Smooth muscle cell (in vitro differentiated cells): ENCODE measurements at regions not wholly inside any gene's neighbourhood (a gene's known extent, or its start where the extent isn't known, plus 50 kb on each side); places are given as distances from the start of the nearest gene placed in this dataset.
"Not testable (repeated sequence)": the region's sequence is repeated elsewhere in the genome, so short reads cannot be mapped to it uniquely, and the experiment has no call there.

ENCODE experiments used
- DNase-seq: peaks from one replicate; lab custom pipeline; 2025; ENCODE audit not compliant: unreplicated experiment; lab: John Stamatoyannopoulos, UW
- H2AFZ ChIP-seq: fragments of 200-600 bp; sonication (generic); 2 replicates; pipeline ENCODE4 v1.6.0; 2016; ENCODE audit warnings: antibody characterized with exemption, low read depth, mild to moderate bottlenecking
- H3F3A ChIP-seq: fragments of 200-600 bp; sonication (generic); 2 replicates; pipeline ENCODE4 v1.6.0; 2017; ENCODE audit warnings: antibody characterized with exemption, low read depth
- H3K27ac ChIP-seq: fragments of 200-600 bp; sonication (generic); 2 replicates; pipeline ENCODE4 v1.5.1; 2016; ENCODE audit warnings: low read depth, mild to moderate bottlenecking
- H3K27me3 ChIP-seq: fragments of 200-600 bp; sonication (generic); 2 replicates; pipeline ENCODE4 v1.6.1; 2016; ENCODE audit warnings: low read depth, mild to moderate bottlenecking
- H3K36me3 ChIP-seq: fragments of 200-600 bp; sonication (generic); 2 replicates; pipeline ENCODE4 v1.5.1; 2016; ENCODE audit warnings: low read depth
- H3K4me1 ChIP-seq: fragments of 200-600 bp; sonication (generic); 2 replicates; pipeline ENCODE4 v1.5.1; 2016; ENCODE audit warnings: low read depth
- H3K4me2 ChIP-seq: fragments of 200-600 bp; sonication (generic); 2 replicates; pipeline ENCODE4 v1.6.0; 2016; ENCODE audit warnings: mild to moderate bottlenecking
- H3K4me3 ChIP-seq: fragments of 200-600 bp; sonication (generic); 2 replicates; pipeline ENCODE4 v1.5.1; 2016; ENCODE audit warnings: mild to moderate bottlenecking
- H3K79me2 ChIP-seq: fragments of 200-600 bp; sonication (generic); 2 replicates; pipeline ENCODE4 v1.6.0; 2016; ENCODE audit warnings: low read depth, mild to moderate bottlenecking
- H3K9ac ChIP-seq: fragments of 200-600 bp; sonication (generic); 2 replicates; pipeline ENCODE4 v1.6.0; 2016; ENCODE audit warnings: low read depth
- H3K9me3 ChIP-seq: fragments of 200-600 bp; sonication (generic); replicated peaks from 2 replicates; pipeline ENCODE4 v1.5.1; 2016; ENCODE audit warnings: low read depth
- H4K20me1 ChIP-seq: fragments of 200-600 bp; sonication (generic); 2 replicates; pipeline ENCODE4 v1.6.0; 2016; ENCODE audit warnings: low read depth
- WGBS: methylation state at CpG from one replicate; pipeline ENCODE4 v1.1.7; 2016; ENCODE audit warnings: low lambda C conversion rate; 5-methylcytosine and 5-hydroxymethylcytosine counted together
- TF ChIP-seq, protein P1 (sequence below): fragments of 200-600 bp; sonication (generic); IDR thresholded peaks from 2 replicates; pipeline ENCODE4 v1.5.1; 2017; ENCODE audit warnings: borderline replicate concordance, mild to moderate bottlenecking, antibody characterized with exemption; ENCODE audit not compliant: insufficient read depth, poor library complexity, severe bottlenecking

DNA sequence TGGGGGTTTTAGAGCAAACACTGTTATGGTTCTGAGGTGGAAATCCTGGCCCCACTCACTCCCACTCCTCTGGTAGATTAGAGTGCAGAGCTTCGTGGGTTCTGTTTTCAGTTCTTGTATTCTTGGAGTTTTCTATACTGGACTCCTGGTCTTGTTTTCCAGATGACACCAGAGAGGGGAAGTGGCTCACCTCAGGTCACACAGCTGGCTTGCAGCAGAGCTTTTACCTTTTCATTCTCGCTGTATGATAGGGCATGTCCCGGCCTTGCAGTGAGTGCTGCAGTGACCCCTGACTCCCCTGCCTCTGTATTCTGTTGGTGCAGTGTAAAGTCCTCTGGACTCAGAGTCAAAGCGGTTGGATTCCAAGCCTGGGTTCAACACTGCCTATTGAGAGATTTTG lies 148.9 kb upstream of the MEX3C start:
- no peak overlapping the region for H3K9ac ChIP-seq
- no peaks in the 10 kb centered on the region for H3K36me3 ChIP-seq

DNA sequence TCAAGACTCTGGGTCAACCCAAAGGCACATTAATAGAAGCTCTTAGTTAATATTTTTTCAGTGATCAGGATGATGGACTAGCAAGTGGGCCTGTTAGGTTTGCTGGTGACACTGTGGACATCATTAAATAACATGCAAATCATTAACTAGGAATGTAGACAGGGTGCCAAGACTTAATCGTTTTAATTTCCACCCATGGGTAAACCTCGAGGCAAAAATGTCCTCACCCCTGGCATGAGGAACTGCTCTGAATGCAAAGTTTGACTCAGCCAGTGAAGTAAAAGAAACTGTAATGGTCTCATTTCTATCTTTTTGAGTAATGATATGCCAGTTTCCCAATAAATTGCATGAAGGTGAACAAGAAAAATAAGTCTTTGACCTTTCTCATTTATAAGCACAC lies 152.6 kb upstream of the MEX3C start:
- TF ChIP-seq, protein P1, sequence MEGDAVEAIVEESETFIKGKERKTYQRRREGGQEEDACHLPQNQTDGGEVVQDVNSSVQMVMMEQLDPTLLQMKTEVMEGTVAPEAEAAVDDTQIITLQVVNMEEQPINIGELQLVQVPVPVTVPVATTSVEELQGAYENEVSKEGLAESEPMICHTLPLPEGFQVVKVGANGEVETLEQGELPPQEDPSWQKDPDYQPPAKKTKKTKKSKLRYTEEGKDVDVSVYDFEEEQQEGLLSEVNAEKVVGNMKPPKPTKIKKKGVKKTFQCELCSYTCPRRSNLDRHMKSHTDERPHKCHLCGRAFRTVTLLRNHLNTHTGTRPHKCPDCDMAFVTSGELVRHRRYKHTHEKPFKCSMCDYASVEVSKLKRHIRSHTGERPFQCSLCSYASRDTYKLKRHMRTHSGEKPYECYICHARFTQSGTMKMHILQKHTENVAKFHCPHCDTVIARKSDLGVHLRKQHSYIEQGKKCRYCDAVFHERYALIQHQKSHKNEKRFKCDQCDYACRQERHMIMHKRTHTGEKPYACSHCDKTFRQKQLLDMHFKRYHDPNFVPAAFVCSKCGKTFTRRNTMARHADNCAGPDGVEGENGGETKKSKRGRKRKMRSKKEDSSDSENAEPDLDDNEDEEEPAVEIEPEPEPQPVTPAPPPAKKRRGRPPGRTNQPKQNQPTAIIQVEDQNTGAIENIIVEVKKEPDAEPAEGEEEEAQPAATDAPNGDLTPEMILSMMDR = no peak
- H3F3A ChIP-seq = no peaks in the 10 kb centered on the region
- H4K20me1 ChIP-seq = no peaks in the 10 kb centered on the region
- H3K4me1 ChIP-seq = no peaks in the 10 kb centered on the region
- no peak overlapping the region for H3K27ac ChIP-seq
- no peak overlapping the region for H3K4me3 ChIP-seq
- H3K36me3 ChIP-seq = no peaks in the 10 kb centered on the region
- no peaks in the 10 kb centered on the region for H3K9me3 ChIP-seq
- H3K27me3 ChIP-seq = no peaks in the 10 kb centered on the region
- no peak for DNase-seq
- no peak overlapping the region for H2AFZ ChIP-seq
- H3K79me2 ChIP-seq = no peaks in the 10 kb centered on the region
- WGBS = 78% methylated on average over 2 of the region's 2 CpGs
- H3K9ac ChIP-seq = no peak overlapping the region
- H3K4me2 ChIP-seq = no peak overlapping the region

More for the DNA sequence above, 148.9 kb upstream of the MEX3C start:
- no peak overlapping the region for H2AFZ ChIP-seq
- no peaks in the 10 kb centered on the region for H3K27me3 ChIP-seq
- H3K9me3 ChIP-seq = no peaks in the 10 kb centered on the region
- 88% methylated on average over 4 of the region's 4 CpGs for WGBS
- H3K79me2 ChIP-seq = no peaks in the 10 kb centered on the region
- TF ChIP-seq, protein P1 = no peak
- H3K4me1 ChIP-seq = peaks cover 4% of the 10 kb centered on the region
- no peak overlapping the region for H3K4me2 ChIP-seq
- no peak overlapping the region for H3K27ac ChIP-seq
- H4K20me1 ChIP-seq = no peaks in the 10 kb centered on the region
- DNase-seq = no peak
- H3F3A ChIP-seq = no peaks in the 10 kb centered on the region
- H3K4me3 ChIP-seq = no peak overlapping the region

GRCh38 chr18:51355841-51356240 lies 158.4 kb upstream of the MEX3C start:
- Histone ChIP-seq H3K4me1 (peaks cover under 1% of the 10 kb centered on the region), H3K4me2 (no peak overlapping the region), H3K27ac (no peak overlapping the region), H3F3A (peaks cover under 1% of the 10 kb centered on the region), H3K27me3 (no peaks in the 10 kb centered on the region), H3K36me3 (no peaks in the 10 kb centered on the region), H2AFZ (no peak overlapping the region), H3K9me3 (no peaks in the 10 kb centered on the region), H4K20me1 (no peaks in the 10 kb centered on the region), H3K79me2 (no peaks in the 10 kb centered on the region), H3K4me3 (no peak overlapping the region), H3K9ac (no peak overlapping the region)
- WGBS = 81% methylated on average over 2 of the region's 2 CpGs
- DNase-seq = no peak
- TF ChIP-seq, protein P1 = no peak

DNA sequence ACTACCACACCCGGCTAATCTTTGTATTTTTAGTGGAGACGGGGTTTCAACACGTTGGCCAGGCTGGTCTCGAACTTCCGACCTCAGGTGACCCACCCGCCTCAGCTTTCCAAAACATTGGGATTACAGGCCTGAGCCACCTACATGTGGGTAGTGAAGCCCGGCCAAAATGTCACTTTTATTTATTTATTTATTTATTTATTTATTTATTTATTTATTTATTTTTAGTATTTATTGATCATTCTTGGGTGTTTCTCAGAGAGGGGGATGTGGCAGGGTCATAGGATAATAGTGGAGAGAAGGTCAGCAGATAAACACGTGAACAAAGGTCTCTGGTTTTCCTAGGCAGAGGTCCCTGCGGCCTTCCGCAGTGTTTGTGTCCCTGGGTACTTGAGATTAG lies 162.8 kb upstream of the MEX3C start:
- not testable (repeated sequence) for H3K9ac ChIP-seq, H3K4me2 ChIP-seq, H3K79me2 ChIP-seq, H2AFZ ChIP-seq, H3K4me1 ChIP-seq, H3K27me3 ChIP-seq, H3K9me3 ChIP-seq, DNase-seq, H3F3A ChIP-seq, H3K36me3 ChIP-seq, H3K4me3 ChIP-seq, H3K27ac ChIP-seq, H4K20me1 ChIP-seq
- 80% methylated on average over 8 of the region's 10 CpGs for WGBS
